HAP-1 (cell line): ENCODE measurements at regions not wholly inside any gene's neighbourhood (a gene's known extent, or its start where the extent isn't known, plus 50 kb on each side); places are given as distances from the start of the nearest gene placed in this dataset.
A peak's percentile ranks its signal among the peaks of the same experiment; 100 is the strongest.

Experiments used
- DNase-seq, 2 experiments: peaks; one replicate each; pipeline ENCODE4 v3.0.0-alpha.2; 2016 to 2020; ENCODE audit warnings: low spot score in 2 of 2
- H3K27me3 ChIP-seq: fragments of 250-450 bp; sonication (Bioruptor Pico); 2 replicates; pipeline ENCODE4 v1.5.1; 2020; ENCODE audit warnings: low read depth, mild to moderate bottlenecking, moderate library complexity
- H3K36me3 ChIP-seq: fragments of 250-450 bp; sonication (Bioruptor Pico); replicated peaks from 2 replicates; pipeline ENCODE4 v1.5.1; 2020; ENCODE audit warnings: mild to moderate bottlenecking
- H3K4me1 ChIP-seq: fragments of 250-450 bp; sonication (Bioruptor Pico); 2 replicates; pipeline ENCODE4 v1.5.1; 2020; ENCODE audit warnings: mild to moderate bottlenecking
- H3K4me3 ChIP-seq: fragments of 250-450 bp; sonication (Bioruptor Pico); 2 replicates; pipeline ENCODE4 v1.5.1; 2020; ENCODE audit warnings: mild to moderate bottlenecking, moderate library complexity
- H3K9me3 ChIP-seq: fragments of 250-450 bp; sonication (Bioruptor Pico); 2 replicates; pipeline ENCODE4 v1.5.1; 2020; ENCODE audit warnings: mild to moderate bottlenecking, moderate library complexity
- in situ Hi-C: fragments of 300-500 bp; cut with MboI; formaldehyde crosslinking; loops from 3 replicates; pipeline ENCODE4 v1.14.3; 2020; ENCODE audit warnings: low sequenced_read_pairs, inconsistent platforms, mixed read lengths

DNA sequence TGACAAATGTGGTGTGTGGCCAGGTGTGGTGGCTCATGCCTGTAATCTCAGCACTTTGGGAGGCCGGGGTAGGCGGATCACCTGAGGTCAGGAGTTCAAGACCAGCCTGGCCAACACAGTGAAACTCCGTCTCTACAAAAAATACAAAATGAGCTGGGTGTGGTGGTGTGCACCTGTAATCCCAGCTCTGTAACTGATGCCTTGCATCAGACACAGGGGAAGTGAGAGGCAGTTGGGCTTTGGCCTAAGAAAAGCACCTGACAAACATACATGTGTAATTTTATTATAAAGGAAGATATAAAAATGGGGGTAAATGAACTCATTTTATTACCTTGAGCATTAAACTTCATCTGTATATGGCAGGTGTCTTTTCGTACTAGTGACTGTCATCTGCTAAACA, 66.7 kb upstream of the FAM136A start:
- Histone ChIP-seq H3K27me3 (no peaks in the 10 kb centered on the region), H3K36me3 (no peaks in the 10 kb centered on the region), H3K4me1 (no peaks in the 10 kb centered on the region), H3K4me3 (no peak overlapping the region), H3K9me3 (no peaks in the 10 kb centered on the region)
- in situ Hi-C loops: no loop called here
- DNase-seq: no peak

DNA sequence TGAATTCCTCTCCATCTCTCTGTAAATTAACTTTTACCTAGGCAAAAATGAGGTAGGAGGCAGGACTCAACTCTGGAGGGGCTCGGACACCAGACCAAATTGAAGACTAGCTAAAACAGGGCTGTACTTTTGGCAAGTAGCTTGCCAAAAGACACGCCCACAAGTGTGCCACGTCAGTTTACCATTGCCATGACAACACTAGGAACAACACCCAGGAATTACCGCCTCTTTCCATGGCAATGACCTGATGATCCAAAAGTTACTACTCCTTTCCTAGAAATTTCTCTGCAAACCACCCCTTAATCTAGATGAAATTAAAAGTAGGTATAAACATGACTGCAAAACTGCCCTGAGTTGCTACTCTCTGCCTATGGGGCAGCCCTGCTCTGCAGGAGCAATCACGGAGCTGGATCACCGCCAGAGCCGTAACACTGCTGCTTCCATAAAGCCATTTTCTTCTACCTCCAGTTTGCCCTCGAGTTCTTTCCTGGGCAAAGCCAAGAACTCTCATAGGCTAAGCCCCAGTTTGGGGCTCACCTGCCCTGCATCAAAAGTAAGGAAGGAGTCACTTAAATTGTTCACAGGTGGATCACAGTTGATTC, 66.0 kb upstream of the FAM136A start:
- in situ Hi-C loops: no loop called here
- Histone ChIP-seq H3K9me3 (no peaks in the 10 kb centered on the region), H3K4me3 (no peak overlapping the region), H3K4me1 (no peaks in the 10 kb centered on the region), H3K27me3 (no peaks in the 10 kb centered on the region), H3K36me3 (no peaks in the 10 kb centered on the region)
- DNase-seq: peak in 1 of 2 experiments; percentile 22

DNA sequence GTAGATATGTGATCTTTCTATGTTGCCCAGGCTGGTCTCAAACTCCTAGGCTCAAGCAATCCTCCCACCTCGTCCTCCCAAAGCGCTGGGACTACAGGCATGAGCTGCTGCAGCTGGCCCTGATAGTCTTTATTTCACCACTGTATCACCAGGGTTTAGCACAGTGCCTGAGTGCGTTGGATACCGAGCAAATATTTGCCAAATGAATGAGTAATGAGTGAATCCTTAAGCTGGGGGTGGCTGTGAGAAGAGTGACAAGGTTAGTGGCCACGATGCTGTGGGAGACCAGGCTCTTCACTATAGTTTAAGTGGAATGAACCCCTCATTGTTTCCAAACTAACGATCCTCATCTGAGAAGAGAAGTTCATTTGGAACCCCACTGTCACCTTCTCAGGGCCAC, 60.8 kb upstream of the FAM136A start:
- Histone ChIP-seq H3K4me1 (no peaks in the 10 kb centered on the region), H3K9me3 (no peaks in the 10 kb centered on the region), H3K4me3 (no peak overlapping the region), H3K36me3 (no peaks in the 10 kb centered on the region), H3K27me3 (0 out of 2 replicates have a peak, but pooled peaks cover 3% of the 10 kb centered on the region)
- DNase-seq: no peak
- in situ Hi-C loops: no loop called here

DNA sequence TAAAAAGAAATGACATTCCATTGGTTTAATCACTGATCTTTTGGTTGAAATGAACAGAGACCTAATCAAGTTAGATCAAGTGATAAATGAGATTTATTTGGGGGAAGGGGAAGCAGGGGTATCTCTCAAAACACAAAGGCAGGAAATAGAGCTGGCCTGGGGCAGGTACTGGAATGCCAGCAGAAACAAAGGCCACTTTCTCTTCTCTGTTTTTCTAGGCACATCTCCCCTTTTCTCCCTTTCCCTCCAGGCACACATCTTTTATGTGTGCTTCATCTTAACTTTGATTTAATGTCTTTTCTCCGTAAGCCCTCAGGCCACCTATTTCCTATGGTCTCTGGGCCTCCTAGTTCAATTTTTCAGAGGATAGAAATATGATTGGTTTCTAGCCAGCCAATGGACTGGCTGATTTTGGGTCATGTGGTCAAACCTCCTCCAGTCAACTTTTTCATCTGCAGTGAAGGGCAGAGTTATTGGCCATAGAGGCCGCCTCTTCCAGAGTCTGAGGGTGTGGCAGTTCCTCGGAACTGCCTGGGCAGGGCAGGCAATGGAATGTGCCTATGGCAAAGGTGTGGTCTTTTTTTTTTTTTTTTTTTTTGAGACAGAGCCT, 58.9 kb upstream of the FAM136A start:
- no peak overlapping the region for H3K4me3 ChIP-seq
- in situ Hi-C loops: no loop called here
- H3K36me3 ChIP-seq: no peaks in the 10 kb centered on the region
- H3K27me3 ChIP-seq: peaks cover 6% of the 10 kb centered on the region; the same call in 1 of the 2 replicates
- H3K4me1 ChIP-seq: no peaks in the 10 kb centered on the region
- peak in 1 of 2 experiments; percentile 21 for DNase-seq
- H3K9me3 ChIP-seq: no peaks in the 10 kb centered on the region

DNA sequence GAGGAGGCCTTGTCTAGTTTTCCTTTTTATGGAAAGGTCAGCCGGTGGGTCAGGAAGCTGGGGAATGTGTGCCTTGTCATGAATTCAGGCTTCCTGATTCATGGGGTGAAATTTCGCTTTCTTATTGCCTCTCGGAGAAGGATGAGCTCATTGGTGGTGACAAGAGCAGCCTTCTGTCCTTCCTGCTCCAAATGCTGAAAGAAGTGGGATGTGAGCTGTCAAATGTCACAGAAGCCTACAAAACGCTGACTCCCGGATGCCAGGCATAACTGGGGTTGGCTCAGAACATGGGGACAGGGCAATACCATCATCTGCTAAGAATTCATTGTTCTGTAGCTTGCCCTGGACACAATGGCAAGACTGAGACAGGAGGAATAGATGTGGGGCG, 55.8 kb upstream of the FAM136A start:
- Histone ChIP-seq H3K36me3 (no peaks in the 10 kb centered on the region), H3K9me3 (no peaks in the 10 kb centered on the region), H3K4me3 (no peak overlapping the region), H3K27me3 (peaks cover 6% of the 10 kb centered on the region; the same call in 1 of the 2 replicates), H3K4me1 (no peaks in the 10 kb centered on the region)
- no peak for DNase-seq
- in situ Hi-C loops: no loop called here

DNA sequence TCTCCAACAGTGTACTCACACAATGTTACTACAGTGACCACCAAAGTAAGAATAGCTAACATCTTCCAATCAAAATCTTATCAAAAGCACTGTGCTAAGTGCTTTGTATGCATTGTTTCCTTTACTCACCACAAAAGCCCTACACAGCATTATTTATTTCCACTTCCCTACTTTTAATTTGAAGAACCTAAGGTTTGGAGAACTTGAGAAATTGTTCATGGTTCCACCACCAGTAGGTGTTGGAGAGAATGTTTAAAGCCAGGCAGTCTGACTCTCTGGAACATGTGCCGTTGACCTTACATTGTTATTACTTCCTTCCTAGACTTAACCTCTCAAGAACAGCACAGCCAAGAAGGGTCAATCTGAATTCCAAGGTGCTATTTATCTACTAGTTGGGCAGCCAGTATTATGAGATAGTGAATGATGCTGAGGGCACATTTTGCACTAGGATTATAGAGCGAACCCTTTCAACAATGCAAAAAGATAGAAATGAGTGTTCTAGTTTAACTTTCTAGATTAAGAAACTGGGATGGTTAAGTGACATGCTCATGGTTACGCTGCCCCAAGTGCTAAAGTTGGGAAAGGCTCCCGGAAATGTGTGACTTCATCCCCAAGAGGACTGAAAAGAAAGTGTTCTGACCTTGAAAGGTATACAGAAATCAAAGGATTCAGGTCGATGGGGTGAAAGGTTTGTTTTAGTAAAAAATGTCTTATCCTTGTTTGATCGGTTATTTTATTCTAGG, 55.2 kb upstream of the FAM136A start:
- no peak overlapping the region for H3K4me3 ChIP-seq
- no peak for DNase-seq
- H3K4me1 ChIP-seq: no peaks in the 10 kb centered on the region
- no peaks in the 10 kb centered on the region for H3K9me3 ChIP-seq
- in situ Hi-C loops: no loop called here
- no peaks in the 10 kb centered on the region for H3K36me3 ChIP-seq
- peaks cover 11% of the 10 kb centered on the region; the same call in 1 of the 2 replicates for H3K27me3 ChIP-seq

DNA sequence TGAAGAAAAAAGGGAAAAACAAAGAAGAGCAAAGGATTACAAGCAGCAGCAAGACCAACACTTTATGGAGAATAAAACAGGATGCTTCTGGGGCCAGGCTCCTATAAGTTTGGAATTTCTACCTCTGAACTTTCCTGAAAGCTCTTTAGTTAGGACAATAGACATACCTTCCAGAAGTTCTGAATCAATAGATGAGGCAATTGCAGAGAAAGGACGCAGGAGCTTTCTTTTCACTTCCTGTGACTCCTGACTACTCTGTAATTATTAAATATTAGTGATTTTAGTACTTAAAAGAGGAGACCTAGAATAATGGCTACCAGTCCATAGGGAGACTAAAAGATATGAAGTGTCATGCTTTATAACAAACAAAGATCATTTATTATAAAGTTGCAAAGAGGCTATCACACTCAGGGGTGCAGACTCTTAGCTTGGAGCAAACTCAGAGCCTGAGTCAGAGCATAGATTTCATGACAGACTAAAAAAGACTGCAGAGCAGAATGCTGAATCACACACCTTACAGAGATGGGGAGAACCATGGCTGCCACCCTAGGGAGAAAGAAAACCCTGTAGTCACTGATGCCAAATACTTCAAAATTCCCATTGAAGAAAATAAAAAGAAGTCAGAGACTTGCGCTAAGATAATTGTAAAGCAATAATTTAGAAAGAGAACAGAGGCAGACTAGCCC, 52.5 kb upstream of the FAM136A start:
- in situ Hi-C loops: no loop called here
- no peak for DNase-seq
- H3K4me3 ChIP-seq: no peak overlapping the region
- H3K9me3 ChIP-seq: no peaks in the 10 kb centered on the region
- H3K4me1 ChIP-seq: no peaks in the 10 kb centered on the region
- H3K27me3 ChIP-seq: peaks cover 22% of the 10 kb centered on the region
- H3K36me3 ChIP-seq: no peaks in the 10 kb centered on the region
